Liver (tissue), 8 donors: ENCODE measurements at regions not wholly inside any gene's neighbourhood (a gene's known extent, or its start where the extent isn't known, plus 50 kb on each side); places are given as distances from the start of the nearest gene placed in this dataset.

ENCODE experiments used
- DNase-seq: peaks from one replicate; pipeline ENCODE4 v3.0.0-alpha.2; 2017; ENCODE audit warnings: low spot score
- H3K27ac ChIP-seq, 2 donors: one replicate each; pipeline ENCODE4 v1.7.0; 2013; ENCODE audit warnings: inconsistent platforms in 2 of 2, low read length in 2 of 2, control low read depth in 1 of 2, low read depth in 1 of 2, mild to moderate bottlenecking in 1 of 2
- H3K27me3 ChIP-seq, 4 donors: one replicate each; pipeline versions ENCODE4 v1.6.1 to v1.7.0; 2013; ENCODE audit warnings: low read length in 3 of 4, inconsistent platforms in 1 of 4, mild to moderate bottlenecking in 1 of 4, moderate library complexity in 1 of 4; ENCODE audit not compliant: control insufficient read depth in 4 of 4, insufficient read depth in 4 of 4
- H3K36me3 ChIP-seq, 4 donors: one replicate each; pipeline versions ENCODE4 v1.6.1 to v1.7.0; 2013; ENCODE audit warnings: low read length in 3 of 4, mild to moderate bottlenecking in 3 of 4, low read depth in 1 of 4, moderate library complexity in 1 of 4; ENCODE audit not compliant: control insufficient read depth in 4 of 4, insufficient read depth in 3 of 4
- H3K4me1 ChIP-seq, 4 donors: one replicate each; pipeline versions ENCODE4 v1.6.1 to v1.7.0; 2013; ENCODE audit warnings: low read length in 3 of 4, mild to moderate bottlenecking in 3 of 4, moderate library complexity in 1 of 4; ENCODE audit not compliant: control insufficient read depth in 4 of 4, insufficient read depth in 4 of 4
- H3K4me3 ChIP-seq, 3 donors: one replicate each; pipeline versions ENCODE4 v1.6.1 to v1.7.0; 2013; ENCODE audit warnings: low read length in 3 of 3, control low read depth in 1 of 3, low read depth in 1 of 3, mild to moderate bottlenecking in 1 of 3
- H3K9ac ChIP-seq, 2 donors: one replicate each; pipeline ENCODE4 v1.7.0; 2013; ENCODE audit warnings: low read length in 2 of 2, mild to moderate bottlenecking in 2 of 2, moderate library complexity in 2 of 2, control low read depth in 1 of 2, low read depth in 1 of 2
- H3K9me3 ChIP-seq, 4 donors: one replicate each; pipeline versions ENCODE4 v1.6.1 to v1.7.0; 2013; ENCODE audit warnings: low read length in 3 of 4; ENCODE audit not compliant: control insufficient read depth in 4 of 4
- ATF3 ChIP-seq: IDR thresholded peaks from 2 replicates; pipeline ENCODE4 v1.6.1; 2016; ENCODE audit warnings: antibody characterized with exemption
- CTCF ChIP-seq: fragments of 150-350 bp; IDR thresholded peaks from 2 replicates; pipeline ENCODE4 v1.5.1; 2017; ENCODE audit warnings: improper control_type of control experiment, low read depth, low read length; ENCODE audit not compliant: missing input control
- EGR1 ChIP-seq, 2 donors: IDR thresholded peaks; 2 replicates each; pipeline ENCODE4 v1.6.1; 2016 to 2018; ENCODE audit warnings: antibody characterized with exemption in 2 of 2, low read depth in 2 of 2
- FOXA1 ChIP-seq: IDR thresholded peaks from 2 replicates; pipeline ENCODE4 v1.6.1; 2016; ENCODE audit warnings: antibody characterized with exemption
- FOXA2 ChIP-seq: IDR thresholded peaks from 2 replicates; pipeline ENCODE4 v1.6.1; 2016; ENCODE audit warnings: antibody characterized with exemption
- GABPA ChIP-seq, 2 donors: IDR thresholded peaks in 1 of 2; conservative IDR thresholded peaks in 1 of 2; 2 replicates each; pipeline ENCODE4 v1.6.1; 2016; ENCODE audit warnings: antibody characterized with exemption in 2 of 2, mild to moderate bottlenecking in 1 of 2, moderate library complexity in 1 of 2
- HNF4A ChIP-seq, 2 donors: conservative IDR thresholded peaks; 2 replicates each; pipeline ENCODE4 v1.6.1; 2016; ENCODE audit warnings: antibody characterized with exemption in 2 of 2, mild to moderate bottlenecking in 2 of 2
- HNF4G ChIP-seq: IDR thresholded peaks from 2 replicates; pipeline ENCODE4 v1.6.1; 2016; ENCODE audit warnings: antibody characterized with exemption
- JUND ChIP-seq, 2 donors: IDR thresholded peaks; 2 replicates each; pipeline ENCODE4 v1.6.1; 2016; ENCODE audit warnings: antibody characterized with exemption in 2 of 2
- MAX ChIP-seq: IDR thresholded peaks from 2 replicates; pipeline ENCODE4 v1.6.1; 2016; ENCODE audit warnings: antibody characterized with exemption
- NR2F2 ChIP-seq: IDR thresholded peaks from 2 replicates; pipeline ENCODE4 v1.6.1; 2016; ENCODE audit warnings: antibody characterized with exemption
- RAD21 ChIP-seq, 2 donors: IDR thresholded peaks; 2 replicates each; pipeline ENCODE4 v1.6.1; 2016; ENCODE audit warnings: antibody characterized with exemption in 2 of 2, mild to moderate bottlenecking in 2 of 2
- REST ChIP-seq: IDR thresholded peaks from 2 replicates; pipeline ENCODE4 v1.6.1; 2016; ENCODE audit warnings: antibody characterized with exemption, mild to moderate bottlenecking
- RXRA ChIP-seq, 2 donors: IDR thresholded peaks; 2 replicates each; pipeline ENCODE4 v1.6.1; 2017 to 2018; ENCODE audit warnings: antibody characterized with exemption in 2 of 2, mild to moderate bottlenecking in 1 of 2
- SP1 ChIP-seq: IDR thresholded peaks from 2 replicates; pipeline ENCODE4 v1.6.1; 2018; ENCODE audit warnings: antibody characterized with exemption, mild to moderate bottlenecking
- TAF1 ChIP-seq: conservative IDR thresholded peaks from 2 replicates; pipeline ENCODE4 v1.6.1; 2016; ENCODE audit warnings: antibody characterized with exemption, mild to moderate bottlenecking
- YY1 ChIP-seq: IDR thresholded peaks from 2 replicates; pipeline ENCODE4 v1.6.1; 2016; ENCODE audit warnings: antibody characterized with exemption, mild to moderate bottlenecking
- ZBTB33 ChIP-seq: IDR thresholded peaks from 2 replicates; pipeline ENCODE4 v1.6.1; 2016; ENCODE audit warnings: antibody characterized with exemption
- WGBS: extraction: QIAGEN DNeasy Blood & Tissue Kit; methylation state at CpG from one replicate; pipeline ENCODE4 v1.1.7; 2013; 5-methylcytosine and 5-hydroxymethylcytosine counted together
- donor health status: healthy.
- donor health status: healthy.
- donor health status: healthy.
- donor health status: healthy.
- donor health status: healthy.

- DNase-seq: no peak
- Histone ChIP-seq H3K27ac (no peak overlapping the region), H3K4me3 (no peak overlapping the region), H3K9me3 (no peaks in the 10 kb centered on the region), H3K4me1 (peaks cover 0 to 3% (median 0%) of the 10 kb centered on the region in 4 donors), H3K36me3 (no peaks in the 10 kb centered on the region), H3K27me3 (no peaks in the 10 kb centered on the region), H3K9ac (no peak overlapping the region)
- 68% methylated on average over 6 of the region's 6 CpGs for whole genome bisulfite sequencing
- TF ChIP-seq HNF4G (no peak), HNF4A (conservative IDR thresholded peaks at IDR 0.05) (no peak), GABPA (IDR thresholded peaks at IDR 0.05 in 1 of 2, conservative IDR thresholded peaks at IDR 0.05 in 1 of 2) (no peak), TAF1 (no peak), FOXA1 (no peak), EGR1 (IDR thresholded peaks at IDR 0.05; ENCODE audit: low read depth in 2 of 2) (no peak), MAX (no peak), REST (no peak), ZBTB33 (no peak), CTCF (no peak), YY1 (no peak), RAD21 (IDR thresholded peaks at IDR 0.05) (no peak), NR2F2 (no peak), ATF3 (no peak), SP1 (no peak), JUND (IDR thresholded peaks at IDR 0.05) (no peak), RXRA (IDR thresholded peaks at IDR 0.05) (no peak), FOXA2 (no peak)
These were observed 76.5 kb upstream of the CTTNBP2NL start for GRCh38 chr1:112319371-112320040.
